ENCODE measurements at regions not wholly inside any gene's neighbourhood (a gene's known extent, or its start where the extent isn't known, plus 50 kb on each side); places are given as distances from the start of the nearest gene placed in this dataset.

DNA sequence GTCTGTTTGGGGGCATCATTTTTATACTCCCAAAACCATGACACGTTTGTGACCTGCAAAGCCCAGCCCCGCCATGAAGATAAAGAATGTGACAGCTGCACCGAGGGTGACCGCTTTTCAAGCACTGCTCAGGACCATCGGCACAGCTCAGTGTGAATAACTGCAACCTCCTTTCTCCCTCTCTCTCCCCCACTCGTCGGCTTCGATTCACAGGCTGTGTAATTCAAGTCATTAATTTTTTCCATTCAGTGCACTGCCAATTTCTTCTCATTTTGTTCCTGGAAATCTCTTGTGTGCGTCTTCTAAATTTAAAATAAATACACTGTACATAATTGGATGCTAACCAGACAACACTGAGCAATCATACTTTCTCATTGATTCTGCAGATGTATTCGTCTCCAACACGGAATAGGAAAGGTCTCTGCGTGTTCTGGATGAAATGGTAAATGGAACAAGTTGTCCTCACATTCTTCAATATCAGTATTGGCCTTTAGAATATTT is 260.8 kb downstream of the TTC8 start:
- TF ChIP-seq, protein P1, sequence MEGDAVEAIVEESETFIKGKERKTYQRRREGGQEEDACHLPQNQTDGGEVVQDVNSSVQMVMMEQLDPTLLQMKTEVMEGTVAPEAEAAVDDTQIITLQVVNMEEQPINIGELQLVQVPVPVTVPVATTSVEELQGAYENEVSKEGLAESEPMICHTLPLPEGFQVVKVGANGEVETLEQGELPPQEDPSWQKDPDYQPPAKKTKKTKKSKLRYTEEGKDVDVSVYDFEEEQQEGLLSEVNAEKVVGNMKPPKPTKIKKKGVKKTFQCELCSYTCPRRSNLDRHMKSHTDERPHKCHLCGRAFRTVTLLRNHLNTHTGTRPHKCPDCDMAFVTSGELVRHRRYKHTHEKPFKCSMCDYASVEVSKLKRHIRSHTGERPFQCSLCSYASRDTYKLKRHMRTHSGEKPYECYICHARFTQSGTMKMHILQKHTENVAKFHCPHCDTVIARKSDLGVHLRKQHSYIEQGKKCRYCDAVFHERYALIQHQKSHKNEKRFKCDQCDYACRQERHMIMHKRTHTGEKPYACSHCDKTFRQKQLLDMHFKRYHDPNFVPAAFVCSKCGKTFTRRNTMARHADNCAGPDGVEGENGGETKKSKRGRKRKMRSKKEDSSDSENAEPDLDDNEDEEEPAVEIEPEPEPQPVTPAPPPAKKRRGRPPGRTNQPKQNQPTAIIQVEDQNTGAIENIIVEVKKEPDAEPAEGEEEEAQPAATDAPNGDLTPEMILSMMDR (IDR thresholded peaks at IDR 0.05): no peak
- TF ChIP-seq EZH2 (IDR thresholded peaks at IDR 0.05; ENCODE audit: borderline replicate concordance, insufficient read depth, low read depth, low read length, poor library complexity, severe bottlenecking): no peak

Measured in B cell (primary cell).